A549 (cell line): ENCODE measurements at regions not wholly inside any gene's neighbourhood (a gene's known extent, or its start where the extent isn't known, plus 50 kb on each side); places are given as distances from the start of the nearest gene placed in this dataset.

Experiments used
- CTCF ChIP-seq: fragments of >200 bp; sonication (Bioruptor Twin); formaldehyde crosslinking; IDR thresholded peaks from 3 replicates; pipeline ENCODE4 v1.5.1; 2016
- ELK1 ChIP-seq: fragments of 150-350 bp; IDR thresholded peaks from 2 replicates; pipeline ENCODE4 v1.6.1; 2014; ENCODE audit warnings: low read depth, mild to moderate bottlenecking, low read length
- EP300 ChIP-seq, 2 experiments: fragments of >200 bp; sonication (Bioruptor Twin); formaldehyde crosslinking; IDR thresholded peaks; 2 replicates in 1 of 2; 3 replicates in 1 of 2; pipeline ENCODE4 v1.6.1; 2016 to 2017
- ESRRA ChIP-seq: fragments of 150-350 bp; IDR thresholded peaks from 2 replicates; pipeline ENCODE4 v1.6.1; 2014; ENCODE audit warnings: mild to moderate bottlenecking, low read length, borderline replicate concordance
- JUN ChIP-seq, 2 experiments: fragments of >200 bp; sonication (Bioruptor Twin); formaldehyde crosslinking; IDR thresholded peaks; 2 replicates in 1 of 2; 3 replicates in 1 of 2; pipeline ENCODE4 v1.6.1; 2016 to 2017
- POLR2A ChIP-seq: IDR thresholded peaks from 2 replicates; pipeline ENCODE4 v1.6.1; 2012; ENCODE audit warnings: mild to moderate bottlenecking, low read length
- RCOR1 ChIP-seq: fragments of 150-350 bp; IDR thresholded peaks from 2 replicates; pipeline ENCODE4 v1.6.1; 2014; ENCODE audit warnings: antibody characterized with exemption, low read length, low read depth
- ZC3H11A ChIP-seq: fragments of 450-650 bp; IDR thresholded peaks from 2 replicates; pipeline ENCODE4 v1.6.1; 2014; ENCODE audit warnings: antibody characterized with exemption, mild to moderate bottlenecking
- TF ChIP-seq, protein P1 (sequence below): fragments of 450-650 bp; IDR thresholded peaks from 2 replicates; pipeline ENCODE4 v1.6.1; 2014; ENCODE audit warnings: antibody characterized with exemption

GRCh38 chr5:124060011-124060410, 548.0 kb downstream of the CSNK1G3 start:
- no peak for TF ChIP-seq CTCF
- TF ChIP-seq, protein P1, sequence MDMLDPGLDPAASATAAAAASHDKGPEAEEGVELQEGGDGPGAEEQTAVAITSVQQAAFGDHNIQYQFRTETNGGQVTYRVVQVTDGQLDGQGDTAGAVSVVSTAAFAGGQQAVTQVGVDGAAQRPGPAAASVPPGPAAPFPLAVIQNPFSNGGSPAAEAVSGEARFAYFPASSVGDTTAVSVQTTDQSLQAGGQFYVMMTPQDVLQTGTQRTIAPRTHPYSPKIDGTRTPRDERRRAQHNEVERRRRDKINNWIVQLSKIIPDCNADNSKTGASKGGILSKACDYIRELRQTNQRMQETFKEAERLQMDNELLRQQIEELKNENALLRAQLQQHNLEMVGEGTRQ: no peak
- TF ChIP-seq POLR2A: no peak
- no peak for TF ChIP-seq JUN (IDR thresholded peaks at IDR 0.05)
- TF ChIP-seq ESRRA: no peak
- TF ChIP-seq ELK1: no peak
- no peak for TF ChIP-seq RCOR1
- no peak for TF ChIP-seq ZC3H11A
- TF ChIP-seq EP300 (IDR thresholded peaks at IDR 0.05): no peak
